C1 segment of cervical spinal cord (tissue), 14 donors: ENCODE measurements at regions not wholly inside any gene's neighbourhood (a gene's known extent, or its start where the extent isn't known, plus 50 kb on each side); places are given as distances from the start of the nearest gene placed in this dataset.
"Not testable (repeated sequence)": the region's sequence is repeated elsewhere in the genome, so short reads cannot be mapped to it uniquely, and the experiment has no call there.

Source experiments
- DNase-seq, 14 donors: peaks; one replicate each; lab custom pipeline; 2025; lab: John Stamatoyannopoulos, UW

DNA sequence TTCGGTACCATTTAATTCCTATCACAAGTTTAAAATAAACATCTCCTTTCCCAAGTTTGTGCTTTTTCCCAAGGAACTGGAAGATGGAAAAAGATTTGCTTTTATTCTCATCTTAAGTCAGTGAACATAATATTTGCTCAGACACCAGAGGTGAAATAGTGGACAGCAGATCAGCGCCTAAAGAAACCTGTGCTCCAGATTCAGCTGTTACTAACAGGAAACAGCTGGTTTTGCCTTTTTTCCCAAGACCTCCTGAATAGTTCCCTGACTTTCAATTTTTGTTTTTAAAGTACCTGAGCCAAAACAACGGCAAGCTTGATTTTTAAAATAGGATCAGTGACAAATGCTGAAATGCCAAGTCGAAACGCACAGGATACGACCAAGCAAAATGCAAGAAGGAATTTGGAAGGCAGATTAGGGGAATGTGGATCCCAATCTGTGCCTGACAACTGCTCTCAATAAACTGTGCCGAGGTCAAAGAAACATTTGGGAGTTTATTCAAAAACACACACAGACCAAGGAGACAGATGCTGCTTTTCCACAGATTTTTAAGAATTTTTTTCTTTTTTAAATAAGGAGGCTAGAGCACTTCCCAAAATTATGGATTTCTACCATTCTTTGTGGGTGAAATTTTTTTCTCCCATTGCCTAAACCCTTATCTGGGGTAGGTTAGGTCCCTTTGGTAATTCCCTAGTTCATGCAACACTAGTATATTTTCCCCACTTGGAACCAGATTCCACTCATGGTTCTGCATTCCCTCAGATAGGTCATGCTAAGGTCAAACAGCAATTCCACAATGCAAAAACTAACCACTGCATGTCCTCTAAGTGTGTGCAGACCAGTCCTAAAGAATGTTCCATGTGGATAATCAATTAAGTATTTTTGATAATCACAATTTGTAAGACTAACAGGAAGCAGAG lies 121.5 kb upstream of the PDE1A start:
- peak in 1 of 14 donors; percentile 47 for DNase-seq

DNA sequence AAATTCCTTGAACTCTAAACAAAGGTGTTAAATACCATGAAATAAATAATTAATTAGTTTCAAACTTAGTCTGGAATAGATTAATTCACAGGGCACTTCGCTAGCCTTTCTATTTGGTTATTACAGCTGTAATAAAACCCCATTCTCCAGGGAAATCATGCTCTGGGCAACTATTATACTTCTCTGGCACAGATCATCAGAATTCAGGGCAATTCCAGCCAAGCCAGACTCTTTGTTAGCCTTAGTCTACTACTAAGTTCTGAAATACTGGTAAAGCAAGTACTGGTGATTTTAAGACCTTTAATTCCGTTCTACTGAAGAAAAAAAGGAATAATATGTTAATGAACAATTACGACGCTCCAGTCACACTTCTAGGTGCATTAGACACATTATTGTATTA lies 123.4 kb upstream of the PDE1A start:
- DNase-seq, result no peak

DNA sequence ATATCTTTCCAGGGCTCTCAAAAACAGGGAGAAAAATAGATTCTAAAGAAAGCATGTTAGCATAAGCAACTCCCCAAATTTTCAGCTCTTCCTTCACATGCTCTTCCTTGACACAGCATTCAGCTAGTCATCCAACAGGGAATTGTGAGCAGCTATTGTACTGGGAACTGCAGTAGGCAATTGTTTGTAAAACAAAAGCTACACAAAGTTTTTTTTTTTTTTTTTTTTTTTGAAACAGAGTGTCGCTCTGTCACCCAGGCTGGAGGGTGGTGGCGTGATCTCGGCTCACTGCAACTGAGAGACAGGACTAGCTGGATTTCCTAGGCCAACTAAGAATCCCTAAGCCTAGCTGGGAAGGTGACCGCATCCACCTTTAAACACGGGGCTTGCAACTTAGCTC lies 125.4 kb upstream of the PDE1A start:
- peak in 5 of 14 donors; percentile 16 to 58 (median 28) for DNase-seq

DNA sequence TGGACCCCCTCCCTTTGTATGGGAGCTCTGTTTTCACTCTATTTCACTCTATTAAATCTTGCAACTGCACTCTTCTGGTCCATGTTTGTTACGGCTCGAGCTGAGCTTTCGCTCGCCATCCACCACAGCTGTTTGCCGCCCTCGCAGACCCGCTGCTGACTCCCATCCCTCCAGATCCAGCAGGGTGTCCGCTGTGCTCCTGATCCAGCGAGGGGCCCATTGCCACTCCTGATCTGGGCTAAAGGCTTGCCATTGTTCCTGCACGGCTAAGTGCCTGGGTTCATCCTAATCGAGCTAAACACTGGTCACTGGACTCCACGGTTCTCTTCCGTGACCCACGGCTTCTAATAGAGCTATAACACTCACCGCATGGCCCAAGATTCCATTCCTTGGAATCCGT lies 125.9 kb upstream of the PDE1A start:
- DNase-seq, result not testable (repeated sequence)

DNA sequence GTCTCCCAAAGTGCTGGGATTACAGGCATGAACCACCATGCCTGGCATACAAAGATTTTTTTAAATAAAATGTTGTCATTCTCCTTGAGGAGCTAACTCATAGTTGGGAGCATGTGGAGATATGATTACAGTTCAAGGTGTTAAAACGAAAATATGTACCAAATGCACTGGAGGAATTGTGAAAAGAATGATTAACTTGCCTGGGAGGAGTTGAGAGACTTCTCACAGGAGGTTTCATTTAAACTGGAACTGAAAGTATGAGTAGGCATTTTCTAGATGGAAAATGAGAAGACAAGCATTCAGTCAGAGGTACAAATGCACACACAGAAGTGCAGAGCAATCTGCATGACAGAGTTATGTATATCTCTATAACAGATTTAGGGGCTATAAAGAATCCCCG lies 126.6 kb upstream of the PDE1A start:
- DNase-seq, result no peak

DNA sequence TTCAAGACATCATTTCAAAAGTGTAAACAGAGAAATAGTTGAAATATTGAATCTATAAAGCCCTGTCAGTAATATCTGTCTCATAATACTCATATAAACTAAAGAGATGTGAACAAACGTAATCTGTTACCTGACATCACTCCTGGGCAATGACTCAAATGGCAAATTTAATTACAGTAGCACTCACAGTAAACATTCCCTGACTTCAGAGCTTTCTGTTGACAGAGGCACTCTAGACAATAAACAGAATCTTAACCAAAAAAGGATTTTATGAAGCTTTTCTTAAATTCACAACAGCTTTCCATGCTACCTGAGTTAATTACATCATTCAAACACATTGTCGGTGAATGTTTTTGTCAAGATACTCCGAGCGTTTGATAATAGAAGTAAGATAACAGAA lies 128.1 kb upstream of the PDE1A start:
- peak in 1 of 14 donors; percentile 11 for DNase-seq

DNA sequence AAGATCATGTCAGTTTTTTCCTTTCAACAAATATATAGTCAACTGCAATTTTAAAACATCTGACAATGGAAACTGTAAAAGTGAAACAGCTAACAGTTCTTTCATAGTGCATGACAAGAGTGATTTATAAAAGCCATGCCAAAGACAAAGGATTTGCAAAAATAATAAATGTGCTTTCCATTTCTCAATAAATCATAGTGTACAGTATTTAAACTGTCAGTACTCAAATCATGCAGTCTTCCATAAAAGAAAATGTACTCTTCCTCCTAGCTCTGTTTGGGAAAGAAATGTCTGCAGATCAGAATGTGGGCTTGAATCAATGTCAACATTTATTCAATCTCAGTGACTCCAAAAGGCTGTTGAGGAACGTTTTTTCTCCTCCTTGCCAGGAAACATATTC lies 131.7 kb upstream of the PDE1A start:
- no peak for DNase-seq

DNA sequence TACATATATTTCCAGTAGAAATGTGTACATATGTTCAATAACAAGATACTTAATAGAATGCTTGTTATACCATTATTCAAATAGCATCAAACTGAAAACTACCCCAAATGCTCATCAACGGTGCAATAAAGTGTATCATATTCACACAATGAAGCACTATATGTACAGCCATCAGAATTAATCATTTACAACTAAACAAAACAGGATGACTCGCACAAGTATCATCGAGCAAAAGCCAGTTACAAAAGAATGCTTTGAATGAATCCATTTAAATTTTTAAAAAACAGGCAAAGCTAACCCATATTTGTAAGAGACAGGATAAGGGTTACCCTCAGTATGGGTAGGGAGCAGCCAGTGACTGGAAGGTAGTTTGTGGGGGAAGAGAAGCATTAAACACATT lies 132.8 kb upstream of the PDE1A start:
- DNase-seq, result no peak

DNA sequence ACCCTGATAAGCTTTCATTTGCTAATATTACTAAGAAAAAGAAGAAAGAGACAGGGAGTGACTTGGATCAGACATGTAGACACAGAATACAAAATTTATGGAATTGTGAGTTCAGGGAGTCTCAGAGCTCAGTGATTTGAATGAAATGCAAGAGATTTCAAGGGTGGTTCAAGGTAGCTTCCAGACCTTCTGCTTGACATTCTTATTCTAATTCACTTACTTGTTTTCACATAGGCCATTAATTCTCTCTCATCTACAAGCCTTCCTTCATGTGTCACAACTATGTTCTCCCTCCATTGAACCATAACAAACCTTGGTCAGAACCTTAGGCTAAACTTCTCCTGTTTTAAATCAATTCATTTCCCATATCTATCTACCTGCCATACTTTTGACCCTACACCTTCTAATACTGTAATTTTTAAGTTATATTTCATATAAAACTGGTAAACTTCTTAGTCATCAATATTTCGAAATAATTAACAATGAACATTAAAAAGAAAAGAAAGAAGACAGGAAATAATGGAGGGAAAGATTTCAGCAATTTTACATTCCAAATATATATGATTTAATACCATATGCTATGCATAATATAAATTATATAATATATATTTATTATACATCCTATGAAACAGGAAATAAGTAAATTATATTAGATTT lies 139.2 kb upstream of the PDE1A start:
- DNase-seq, result no peak

DNA sequence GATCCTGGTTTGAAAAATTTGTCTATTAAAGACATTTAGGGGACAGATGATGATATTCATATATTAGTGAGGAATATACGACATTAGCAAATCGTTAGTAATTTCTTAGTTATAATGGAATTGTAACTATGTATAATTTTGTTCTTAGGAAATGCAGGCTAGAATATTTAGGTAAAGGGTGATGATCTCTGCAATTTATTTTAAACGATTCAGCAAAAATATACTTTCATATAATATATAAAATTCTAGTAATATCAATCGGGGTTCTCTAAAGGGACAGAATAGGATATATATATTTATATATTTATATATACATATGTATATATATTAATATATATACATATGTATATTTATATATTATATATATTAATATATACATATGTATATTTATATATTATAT lies 142.5 kb upstream of the DNAJC10 start:
- DNase-seq, result no peak

DNA sequence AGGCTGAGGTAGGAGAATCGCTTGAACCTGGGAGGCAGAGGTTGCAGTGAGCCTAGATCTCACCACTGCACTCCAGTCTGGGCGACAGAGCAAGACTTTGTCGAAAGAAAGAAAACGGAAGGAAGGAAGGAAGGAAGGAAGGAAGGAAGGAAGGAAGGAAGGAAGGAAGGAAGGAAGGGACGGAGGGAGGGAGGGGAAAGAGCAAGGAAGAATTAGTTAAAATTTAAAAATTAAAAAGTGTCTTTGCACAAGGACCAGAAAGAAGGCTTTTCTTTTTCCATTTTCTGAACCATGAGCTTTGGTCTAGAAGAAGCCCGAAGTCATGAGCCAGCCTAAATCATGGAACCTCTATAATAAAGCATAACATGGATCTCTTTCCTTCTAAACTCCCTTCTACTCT lies 138.2 kb upstream of the DNAJC10 start:
- DNase-seq, result no peak

DNA sequence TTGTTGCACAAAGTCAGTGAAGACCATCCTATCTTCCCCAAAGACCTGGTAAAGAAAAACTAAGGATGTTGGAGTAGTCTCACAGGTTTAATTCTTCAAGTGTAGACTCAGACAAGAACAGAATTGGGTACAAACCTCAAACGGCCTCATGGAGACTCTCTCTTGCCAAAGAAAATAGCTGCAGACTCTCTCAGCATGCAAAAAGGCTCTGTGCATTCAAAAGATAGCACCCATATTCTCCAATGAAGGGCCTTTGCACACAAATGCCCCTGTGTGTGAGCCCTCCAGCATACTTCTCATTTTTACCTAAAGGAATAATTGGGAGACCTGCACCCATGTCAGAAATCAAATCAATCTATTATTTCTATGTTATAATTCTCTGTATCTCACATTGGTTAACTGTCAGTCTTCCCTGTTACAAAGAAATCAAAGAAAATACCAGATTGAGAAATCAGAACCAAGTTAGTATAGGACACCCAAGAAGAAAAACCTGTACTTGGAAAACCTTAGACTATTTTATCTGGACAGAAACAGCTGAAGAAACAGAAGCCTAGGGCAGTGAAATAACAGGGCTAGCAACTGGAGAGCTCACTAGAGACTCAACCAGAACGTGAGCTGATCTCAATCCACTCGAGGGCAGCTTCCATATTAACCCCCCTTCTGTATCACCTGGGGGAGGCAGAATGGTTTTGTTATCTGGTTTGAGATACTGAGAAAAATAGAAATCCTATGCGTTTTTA lies 134.7 kb upstream of the DNAJC10 start:
- DNase-seq, result no peak

DNA sequence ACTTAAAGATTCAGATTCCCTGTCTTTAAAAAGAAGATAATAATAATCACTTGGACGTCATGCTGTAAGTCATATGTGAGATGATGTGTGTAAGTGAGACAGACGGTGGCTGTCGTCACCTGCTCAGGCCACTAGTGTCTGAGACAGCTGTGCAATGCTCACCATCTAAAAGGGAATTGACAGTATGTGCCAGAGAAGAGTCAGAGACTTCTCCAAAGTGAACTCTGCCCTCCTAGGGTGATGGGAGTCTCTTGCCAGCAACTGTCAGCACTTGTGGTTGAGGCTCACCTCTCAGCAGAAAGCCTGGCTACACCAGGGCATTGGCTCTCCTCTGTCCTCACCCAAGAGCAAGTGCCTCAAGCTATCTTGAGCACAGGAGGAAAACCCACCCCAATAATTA lies 131.6 kb upstream of the DNAJC10 start:
- DNase-seq, result no peak

DNA sequence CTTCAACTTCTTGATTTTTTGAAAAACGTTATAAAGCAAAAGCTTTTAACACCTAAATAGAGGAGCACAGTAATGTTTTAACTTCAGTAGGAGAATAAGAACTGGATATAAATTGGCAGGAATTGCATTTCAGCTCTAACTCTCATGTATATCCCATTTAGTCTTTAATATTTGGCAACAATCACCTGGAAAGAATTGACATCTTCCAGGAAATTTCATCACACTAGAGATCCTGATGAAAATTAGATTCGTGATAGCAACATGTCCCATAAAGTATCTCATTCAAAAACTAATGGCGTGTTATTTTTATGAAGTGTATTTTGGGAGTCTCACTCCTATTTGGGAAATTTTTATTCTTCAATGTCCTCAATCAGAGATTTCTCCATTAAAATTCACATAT lies 131.1 kb upstream of the DNAJC10 start:
- DNase-seq, result no peak

DNA sequence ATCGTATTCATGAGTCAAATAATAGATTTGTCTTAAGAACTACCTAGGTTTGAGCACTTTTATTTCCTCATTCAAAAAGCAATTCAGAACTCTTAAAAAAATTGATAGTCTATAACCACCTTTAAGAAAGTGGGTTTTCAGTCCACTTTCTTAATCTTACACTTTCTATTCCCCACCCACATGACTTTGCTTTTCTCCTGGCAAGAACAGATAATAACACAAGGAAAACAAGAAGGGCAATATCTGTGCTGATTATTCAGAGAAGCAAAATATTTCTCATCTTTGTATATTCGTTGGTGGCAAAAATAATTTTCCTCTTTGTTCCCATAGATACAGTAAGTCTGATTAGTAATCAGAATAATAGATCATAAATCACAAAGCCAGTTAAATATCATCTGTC lies 130.6 kb upstream of the DNAJC10 start:
- no peak for DNase-seq

DNA sequence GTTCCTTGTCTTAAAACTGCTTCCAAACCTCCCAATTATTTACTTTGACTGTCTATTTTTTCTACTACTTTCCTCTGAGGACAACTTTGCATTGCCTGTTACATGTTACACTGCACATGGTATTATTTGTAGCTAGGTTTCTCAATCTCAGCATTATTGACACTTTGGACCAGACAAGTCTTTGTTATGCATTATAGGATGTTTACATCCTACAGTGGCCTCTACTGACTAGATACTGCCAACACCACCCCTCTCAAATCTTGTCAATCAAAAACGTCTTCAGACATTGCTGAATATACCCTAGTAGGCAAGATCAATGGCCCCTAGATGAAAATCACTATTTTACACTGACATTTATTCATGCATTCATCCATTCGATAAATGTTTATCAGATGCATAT lies 129.6 kb upstream of the DNAJC10 start:
- DNase-seq, result no peak

DNA sequence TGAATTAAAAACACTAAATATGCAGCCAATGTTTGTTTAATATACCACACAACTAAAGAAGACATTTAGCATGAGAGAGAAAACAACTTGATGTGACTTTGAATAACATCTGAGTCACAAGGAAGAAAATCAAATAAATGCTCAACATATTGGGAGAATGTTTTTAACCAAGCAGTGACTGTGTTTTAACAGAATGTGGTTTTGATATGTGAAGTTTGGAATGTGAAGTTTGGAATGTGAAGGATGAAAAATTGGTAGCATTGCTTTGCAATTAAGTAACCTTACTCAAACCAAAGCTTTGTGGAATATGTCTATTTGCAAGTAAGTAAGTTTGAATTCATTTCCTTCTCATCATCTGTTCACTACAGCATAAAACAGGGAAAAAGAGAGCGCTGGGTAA lies 128.2 kb upstream of the DNAJC10 start:
- no peak for DNase-seq

DNA sequence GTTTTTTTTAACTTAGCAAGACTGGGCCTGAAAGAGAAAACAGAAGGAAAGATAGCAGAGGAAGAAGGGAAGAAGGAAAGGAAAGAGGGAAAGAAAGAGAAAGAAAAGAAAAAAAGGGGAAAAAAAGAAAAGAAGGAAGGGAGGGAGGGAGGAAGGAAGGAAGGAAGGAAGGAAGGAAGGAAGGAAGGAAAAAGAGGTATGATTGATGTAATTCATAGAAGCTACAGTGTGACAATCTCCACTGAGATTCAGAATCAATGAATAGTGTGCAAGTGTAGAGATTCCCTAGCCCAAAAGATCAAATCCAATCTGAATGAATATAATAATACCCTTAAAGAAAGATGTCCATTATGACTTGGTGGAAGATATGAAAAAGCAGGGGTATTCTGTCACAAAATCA lies 126.9 kb upstream of the DNAJC10 start:
- no peak for DNase-seq

DNA sequence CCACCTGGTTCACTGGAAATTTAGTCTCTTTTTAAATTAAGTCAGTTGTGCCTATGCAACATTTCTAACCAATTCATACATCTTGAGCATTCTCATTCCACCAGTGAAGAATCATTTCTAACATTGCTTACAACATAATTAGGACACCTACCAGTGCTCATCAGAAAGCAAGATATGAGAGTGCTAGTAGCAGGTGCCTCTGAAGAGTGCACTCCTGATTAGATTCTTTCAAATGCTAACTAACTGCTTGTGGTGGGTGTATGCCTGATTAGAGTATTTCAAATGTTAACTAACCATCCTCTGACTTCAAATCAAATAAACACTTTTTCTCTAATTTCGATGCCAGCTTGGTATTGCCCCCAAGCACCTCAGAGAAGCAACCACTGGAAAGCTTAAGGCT lies 124.3 kb upstream of the DNAJC10 start:
- no peak for DNase-seq

DNA sequence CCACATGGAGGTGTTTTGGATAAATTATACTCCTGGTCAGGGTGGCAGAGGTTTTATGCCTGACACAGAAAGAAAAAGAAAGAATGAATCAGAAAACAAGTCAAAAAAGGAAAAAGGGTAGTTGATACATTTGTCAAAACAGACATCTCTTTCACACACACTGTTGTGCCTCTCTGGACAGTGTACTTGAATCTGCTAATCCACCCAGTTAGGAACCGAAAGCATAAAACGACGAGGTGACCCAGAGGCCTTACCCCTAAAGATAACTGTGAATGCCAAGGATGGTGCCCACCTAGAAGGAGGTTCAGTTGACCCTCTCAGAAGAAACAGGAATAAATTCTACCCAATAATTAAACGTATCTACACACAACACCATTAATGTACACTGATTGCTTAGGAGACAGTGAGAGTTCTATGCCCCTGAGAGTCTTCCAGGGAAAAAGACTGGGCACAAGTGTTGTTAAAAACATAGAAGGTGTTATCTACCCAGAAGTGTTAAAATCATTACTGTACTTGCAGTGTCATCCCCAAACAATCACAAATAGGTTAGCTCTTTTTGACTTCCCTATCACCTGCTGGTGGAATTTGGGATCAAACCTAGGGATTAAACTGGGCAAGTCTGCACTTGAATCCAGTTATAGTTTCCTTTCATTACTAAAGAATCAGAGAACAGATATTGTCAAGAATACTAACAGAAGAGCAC lies 123.2 kb upstream of the DNAJC10 start:
- DNase-seq, result no peak

DNA sequence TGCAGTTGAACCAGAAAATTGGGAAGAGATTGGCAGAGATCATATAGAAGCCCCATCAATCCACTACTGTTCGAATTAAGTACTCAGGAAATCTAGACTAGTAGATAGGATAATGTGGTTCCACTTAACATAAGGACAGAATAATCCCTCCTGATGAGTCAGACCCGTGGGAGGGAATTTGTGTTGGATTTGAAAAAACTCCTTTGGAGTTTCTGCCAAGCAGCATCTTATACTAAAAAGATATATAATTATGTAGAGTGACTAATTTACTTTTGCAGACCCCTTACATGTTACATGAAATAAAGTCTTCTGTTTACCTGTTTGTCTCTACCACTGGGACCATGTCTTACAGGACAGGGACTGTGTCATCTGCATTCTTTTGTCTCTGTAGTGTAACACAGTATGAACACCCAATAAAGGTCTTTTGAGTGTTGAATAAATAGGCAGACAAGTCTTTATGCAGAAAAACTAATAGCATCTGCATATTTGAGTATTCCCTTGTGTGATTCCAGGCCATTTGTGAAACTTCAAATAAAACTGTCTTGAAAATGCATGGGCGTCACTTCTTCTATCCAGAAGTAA lies 122.6 kb upstream of the DNAJC10 start:
- DNase-seq, result no peak

DNA sequence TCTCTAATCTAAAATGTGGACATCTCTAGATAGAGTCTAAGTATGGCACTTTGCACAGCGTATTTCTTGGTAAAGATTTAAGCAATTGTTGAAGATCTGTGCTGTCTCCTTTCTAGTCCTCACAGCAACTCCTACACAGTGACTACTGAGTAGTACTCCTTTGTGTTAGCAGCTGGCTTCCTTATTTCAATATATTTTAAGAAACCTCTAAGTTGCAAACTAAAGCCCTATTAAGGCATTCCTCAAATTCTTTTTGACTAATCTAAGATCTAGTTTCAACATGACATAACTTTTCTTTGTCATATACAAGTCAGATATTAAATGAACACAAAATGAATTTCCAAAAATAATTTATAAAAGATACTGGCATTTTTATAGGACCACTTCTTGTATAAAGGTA lies 121.8 kb upstream of the DNAJC10 start:
- no peak for DNase-seq
